Nephron (organoid): ENCODE measurements at regions not wholly inside any gene's neighbourhood (a gene's known extent, or its start where the extent isn't known, plus 50 kb on each side); places are given as distances from the start of the nearest gene placed in this dataset.

ENCODE experiments used
- H3K27ac Mint-ChIP-seq, 3 experiments: 2 replicates each; pipeline ENCODE4 v1.8.0; 2020; ENCODE audit warnings: mixed read lengths in 3 of 3, mild to moderate bottlenecking in 2 of 3, moderate library complexity in 1 of 3
- H3K27me3 Mint-ChIP-seq: 2 replicates; pipeline ENCODE4 v1.8.0; 2021; ENCODE audit warnings: low read depth, mild to moderate bottlenecking, moderate library complexity, mixed read lengths
- H3K36me3 Mint-ChIP-seq: 2 replicates; pipeline ENCODE4 v1.8.0; 2020; ENCODE audit warnings: low read depth, mixed read lengths
- H3K4me1 Mint-ChIP-seq: 2 replicates; pipeline ENCODE4 v1.8.0; 2020; ENCODE audit warnings: mixed read lengths
- H3K4me3 Mint-ChIP-seq, 3 experiments: 2 replicates each; pipeline ENCODE4 v1.8.0; 2020; ENCODE audit warnings: mild to moderate bottlenecking in 3 of 3, mixed read lengths in 3 of 3, moderate library complexity in 2 of 3
- H3K9me3 Mint-ChIP-seq: 2 replicates; pipeline ENCODE4 v1.8.0; 2020; ENCODE audit warnings: mixed read lengths
- CTCF ChIP-seq, 3 experiments: fragments of 200-600 bp; sonication (generic); IDR thresholded peaks; one replicate each; pipeline ENCODE4 v1.5.0; 2021; ENCODE audit warnings: antibody characterized with exemption in 3 of 3; ENCODE audit not compliant: unreplicated experiment in 3 of 3

DNA sequence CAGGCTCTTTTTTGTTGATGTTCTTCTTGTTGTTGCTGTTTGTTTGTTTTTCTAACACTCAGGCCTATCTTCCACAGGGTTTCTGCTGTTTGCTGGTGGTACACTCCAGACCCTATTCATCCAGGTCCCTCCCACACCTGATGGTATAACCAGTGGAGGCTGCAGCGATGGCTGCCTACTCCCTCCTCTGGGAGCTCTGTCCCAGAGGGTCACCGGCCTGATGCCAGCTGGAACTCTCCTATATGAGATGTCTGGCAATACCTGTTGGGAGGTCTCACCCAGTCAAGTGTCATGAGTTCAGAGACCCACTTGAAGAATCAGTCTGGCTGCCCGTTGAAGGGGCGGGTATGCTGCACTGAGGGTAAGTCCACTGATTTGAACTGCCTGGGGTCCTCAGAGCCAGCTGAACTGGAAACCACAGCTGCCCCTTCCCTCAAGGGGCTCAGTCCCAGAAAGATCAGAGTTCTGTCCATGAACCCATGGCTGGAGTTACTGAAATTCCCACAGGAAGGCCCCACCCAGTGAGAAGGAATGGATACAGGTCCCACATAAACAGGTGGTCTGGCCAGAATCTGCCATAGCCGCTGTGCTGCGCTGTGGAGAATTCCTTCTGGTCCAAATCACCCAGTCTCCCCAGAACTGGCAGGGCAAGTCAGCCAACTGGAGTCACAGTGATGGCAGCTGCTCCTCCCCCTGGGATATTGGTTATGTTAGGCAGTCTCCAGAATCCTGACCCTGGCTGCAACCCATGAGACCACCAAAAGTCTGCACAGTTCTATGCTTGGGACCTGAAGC is 664.4 kb downstream of the FRK start:
- Mint-ChIP-seq H3K27ac (no peak overlapping the region), H3K4me3 (no peak overlapping the region), H3K9me3 (peaks cover 24% of the 10 kb centered on the region), H3K27me3 (no peaks in the 10 kb centered on the region), H3K36me3 (no peaks in the 10 kb centered on the region), H3K4me1 (no peaks in the 10 kb centered on the region)
- TF ChIP-seq CTCF (IDR thresholded peaks at IDR 0.05; ENCODE audit: unreplicated experiment in 3 of 3): no peak

DNA sequence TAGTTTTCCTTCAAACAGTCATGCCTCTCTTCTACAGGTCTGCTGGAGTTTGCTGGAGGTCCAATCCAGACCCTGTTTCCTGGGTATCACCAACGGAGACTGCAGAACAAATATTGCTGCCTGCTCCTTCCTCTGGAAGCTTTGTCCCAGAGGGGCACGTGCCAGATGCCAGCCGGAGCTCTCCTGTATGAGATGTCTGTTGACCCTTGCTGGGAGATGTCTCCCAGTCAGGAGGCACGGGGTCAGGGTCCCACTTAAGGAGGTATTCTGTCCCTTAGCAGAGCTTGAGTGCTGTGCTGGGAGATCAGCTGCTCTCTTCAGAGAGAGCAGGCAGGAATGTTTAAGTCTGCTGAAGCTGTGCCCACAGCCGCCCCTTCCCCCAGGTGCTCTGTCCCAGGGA is 666.9 kb downstream of the FRK start:
- H3K36me3 Mint-ChIP-seq: no peaks in the 10 kb centered on the region
- TF ChIP-seq CTCF (IDR thresholded peaks at IDR 0.05; ENCODE audit: unreplicated experiment in 3 of 3): no peak
- H3K27me3 Mint-ChIP-seq: no peaks in the 10 kb centered on the region
- H3K27ac Mint-ChIP-seq: no peak overlapping the region
- no peak overlapping the region for H3K4me3 Mint-ChIP-seq
- H3K9me3 Mint-ChIP-seq: peaks cover 34% of the 10 kb centered on the region
- no peaks in the 10 kb centered on the region for H3K4me1 Mint-ChIP-seq

DNA sequence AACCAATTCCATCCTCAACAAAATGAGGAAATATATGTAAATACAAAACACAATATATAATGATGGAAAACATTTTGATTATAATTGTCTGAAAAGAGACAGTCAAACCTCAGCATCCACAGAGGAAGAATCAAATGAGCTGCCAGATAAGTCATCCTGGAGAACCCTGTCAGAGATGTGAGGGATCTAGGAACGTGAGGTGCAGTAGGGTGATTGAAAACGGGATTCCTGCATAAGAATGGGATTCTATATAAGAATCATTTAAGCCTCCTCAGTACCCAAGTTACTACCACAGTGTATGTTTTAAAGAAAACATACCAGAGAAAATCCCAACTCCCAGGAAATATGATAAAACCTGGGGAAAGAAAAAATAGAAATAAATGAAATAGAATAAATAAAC is 690.5 kb downstream of the FRK start:
- Mint-ChIP-seq H3K4me3 (no peak overlapping the region), H3K27ac (no peak overlapping the region), H3K27me3 (no peaks in the 10 kb centered on the region), H3K36me3 (no peaks in the 10 kb centered on the region), H3K9me3 (peaks cover 13% of the 10 kb centered on the region), H3K4me1 (no peaks in the 10 kb centered on the region)
- TF ChIP-seq CTCF (IDR thresholded peaks at IDR 0.05; ENCODE audit: unreplicated experiment in 3 of 3): no peak

DNA sequence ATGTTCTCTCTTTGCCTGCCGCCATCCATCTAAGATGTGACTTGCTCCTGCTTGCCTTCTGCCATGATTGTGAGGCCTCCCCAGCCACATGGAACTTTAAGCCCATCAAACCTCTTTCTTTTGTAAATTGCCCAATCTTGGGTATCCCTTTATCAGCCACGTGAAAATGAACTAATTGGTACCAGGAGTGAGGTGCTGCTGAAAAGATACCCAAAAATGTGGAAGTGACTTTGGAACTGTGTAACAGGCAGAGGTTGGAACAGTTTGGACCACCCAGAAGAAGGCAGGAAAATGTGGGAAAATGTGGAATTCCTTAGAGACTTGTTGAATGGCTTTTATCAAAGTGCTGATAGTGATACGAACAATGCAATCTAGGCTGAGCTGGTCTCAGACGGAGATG is 694.9 kb downstream of the FRK start:
- peaks cover 16% of the 10 kb centered on the region for H3K9me3 Mint-ChIP-seq
- TF ChIP-seq CTCF (IDR thresholded peaks at IDR 0.05; ENCODE audit: unreplicated experiment in 3 of 3): no peak
- H3K4me3 Mint-ChIP-seq: no peak overlapping the region
- no peaks in the 10 kb centered on the region for H3K27me3 Mint-ChIP-seq
- H3K27ac Mint-ChIP-seq: no peak overlapping the region
- H3K36me3 Mint-ChIP-seq: no peaks in the 10 kb centered on the region
- H3K4me1 Mint-ChIP-seq: no peaks in the 10 kb centered on the region

DNA sequence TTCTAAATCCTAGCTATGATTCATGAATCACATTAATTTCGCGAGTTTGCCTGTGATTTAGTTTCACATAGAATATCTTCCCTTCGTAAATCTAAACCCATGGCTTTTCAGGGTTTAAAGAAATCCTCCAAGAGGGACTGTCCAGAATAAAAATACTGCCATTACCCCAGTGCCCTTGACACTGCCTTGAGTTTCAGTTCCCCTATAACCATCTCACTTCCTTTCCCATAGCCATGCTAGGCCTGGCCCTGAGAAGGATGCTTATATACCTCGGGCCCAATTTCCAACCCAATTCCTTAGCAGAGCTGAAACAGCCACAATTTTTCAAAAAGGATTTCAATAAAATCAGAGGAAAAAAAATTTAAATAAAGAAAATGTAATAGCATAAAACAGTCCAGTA is 697.3 kb downstream of the FRK start:
- no peak for TF ChIP-seq CTCF (IDR thresholded peaks at IDR 0.05; ENCODE audit: unreplicated experiment in 3 of 3)
- H3K36me3 Mint-ChIP-seq: no peaks in the 10 kb centered on the region
- H3K27me3 Mint-ChIP-seq: no peaks in the 10 kb centered on the region
- peaks cover 16% of the 10 kb centered on the region for H3K9me3 Mint-ChIP-seq
- no peak overlapping the region for H3K4me3 Mint-ChIP-seq
- no peaks in the 10 kb centered on the region for H3K4me1 Mint-ChIP-seq
- H3K27ac Mint-ChIP-seq: no peak overlapping the region

DNA sequence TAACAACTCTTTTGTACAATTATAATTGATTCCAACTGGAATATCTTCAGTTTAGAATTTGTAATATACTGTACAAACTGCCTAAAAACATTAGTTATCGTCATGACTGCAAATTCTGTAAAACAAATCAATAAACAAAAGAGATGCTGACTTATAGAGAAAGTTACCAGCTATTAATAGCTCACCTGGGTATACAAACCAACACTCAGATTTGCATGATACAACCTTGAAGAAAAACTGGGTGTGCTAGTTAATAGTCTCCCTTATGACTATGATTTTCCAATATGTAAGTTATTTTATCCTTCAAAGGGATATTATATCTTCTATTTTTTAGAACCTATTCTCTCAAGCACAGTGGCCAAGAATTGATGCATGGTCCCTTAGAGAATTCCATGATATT is 698.5 kb downstream of the FRK start:
- Mint-ChIP-seq H3K27me3 (no peaks in the 10 kb centered on the region), H3K4me1 (no peaks in the 10 kb centered on the region), H3K9me3 (peaks cover 11% of the 10 kb centered on the region), H3K4me3 (no peak overlapping the region), H3K27ac (no peak overlapping the region), H3K36me3 (no peaks in the 10 kb centered on the region)
- no peak for TF ChIP-seq CTCF (IDR thresholded peaks at IDR 0.05; ENCODE audit: unreplicated experiment in 3 of 3)
